ENCODE measurements at regions not wholly inside any gene's neighbourhood (a gene's known extent, or its start where the extent isn't known, plus 50 kb on each side); places are given as distances from the start of the nearest gene placed in this dataset.
"Not testable (repeated sequence)": the region's sequence is repeated elsewhere in the genome, so short reads cannot be mapped to it uniquely, and the experiment has no call there.

DNA sequence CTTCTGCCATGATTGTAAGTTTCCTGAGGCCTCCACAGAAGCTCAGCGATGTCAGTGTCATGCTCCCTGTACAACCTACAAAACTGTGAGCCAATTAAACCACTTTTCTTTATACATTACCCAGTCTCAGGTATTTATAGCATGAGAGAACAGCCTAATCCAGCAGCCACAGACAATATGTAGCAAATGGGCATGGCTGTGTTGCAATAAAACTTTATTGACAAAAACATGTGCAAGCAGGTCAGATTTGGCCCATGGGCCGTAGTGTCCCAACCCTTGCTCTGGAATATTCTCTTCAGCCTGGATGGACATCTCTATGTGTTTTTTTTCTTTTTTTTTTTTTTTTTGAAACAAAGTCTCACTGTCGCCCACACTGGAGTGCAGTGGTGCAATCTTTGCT is 60.9 kb upstream of the EEF2KMT start:
- DNase-seq: no peak

GRCh38 chr16:5156486-5156885 is 58.9 kb upstream of the EEF2KMT start:
- DNase-seq: not testable (repeated sequence)

GRCh38 chr16:5154006-5154405 is 56.4 kb upstream of the EEF2KMT start:
- DNase-seq: not testable (repeated sequence)

DNA sequence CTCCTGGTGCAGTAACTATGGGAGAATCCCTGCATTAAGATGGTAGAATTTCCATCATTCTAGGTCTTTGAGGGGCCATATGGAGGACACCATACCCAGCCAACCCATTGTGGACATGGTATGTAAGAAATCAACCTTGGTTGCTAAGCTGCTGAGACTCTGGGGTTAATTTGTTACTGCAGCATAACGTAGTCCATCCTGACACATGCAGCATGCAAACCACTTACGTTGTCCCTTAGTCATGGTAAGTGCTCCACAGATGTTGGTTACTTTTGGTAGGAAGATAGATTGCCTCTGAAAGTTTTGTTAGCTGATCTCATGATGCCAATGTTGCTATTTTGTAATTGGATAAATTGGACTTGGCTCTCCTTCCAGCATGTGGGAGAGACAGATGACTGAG is 53.8 kb upstream of the EEF2KMT start:
- not testable (repeated sequence) for DNase-seq
